Vagina (tissue), 2 donors: ENCODE measurements at regions not wholly inside any gene's neighbourhood (a gene's known extent, or its start where the extent isn't known, plus 50 kb on each side); places are given as distances from the start of the nearest gene placed in this dataset.

Experiments
- POLR2A ChIP-seq, 2 donors: fragments of 450-650 bp; IDR thresholded peaks; one replicate each; pipeline ENCODE4 v1.6.1; 2017; ENCODE audit warnings: antibody characterized with exemption in 2 of 2, mild to moderate bottlenecking in 2 of 2, moderate library complexity in 2 of 2
- POLR2AphosphoS5 ChIP-seq, 2 donors: sonication (generic); formaldehyde crosslinking; IDR thresholded peaks; one replicate each; pipeline ENCODE4 v1.9.0; 2017; ENCODE audit warnings: antibody characterized with exemption in 2 of 2, mild to moderate bottlenecking in 2 of 2, low read depth in 1 of 2; ENCODE audit not compliant: insufficient read depth in 1 of 2
- TF ChIP-seq, protein P1 (sequence below), 3 experiments: fragments of 450-650 bp in 2 of 3; fragments of 200-600 bp in 1 of 3; sonication (generic) in 1 of 3; IDR thresholded peaks; one replicate each; pipeline ENCODE4 v1.5.1; 2017 to 2019; ENCODE audit warnings: antibody characterized with exemption in 3 of 3, mild to moderate bottlenecking in 2 of 3, moderate library complexity in 2 of 3

DNA sequence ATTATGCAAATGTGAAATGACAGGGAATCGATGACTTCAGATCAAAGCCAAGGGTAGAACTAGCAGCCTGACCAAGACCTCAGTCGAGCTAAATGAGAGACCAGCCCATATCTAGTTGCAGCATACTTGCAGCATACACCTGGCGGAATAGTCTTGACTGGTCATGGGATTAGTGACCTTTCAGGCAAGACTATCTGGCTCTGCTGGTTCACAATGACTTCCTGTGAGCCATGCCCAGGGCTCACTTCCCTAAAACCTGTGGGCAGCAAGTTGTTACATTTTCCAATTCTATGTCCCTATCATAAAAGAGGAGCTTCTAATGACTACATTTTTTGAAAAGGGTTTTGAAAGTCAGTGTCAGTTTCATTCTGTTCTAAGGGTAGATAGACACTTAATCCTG, 1624.9 kb upstream of the CELF4 start:
- no peak for TF ChIP-seq POLR2A (IDR thresholded peaks at IDR 0.05)
- TF ChIP-seq, protein P1, sequence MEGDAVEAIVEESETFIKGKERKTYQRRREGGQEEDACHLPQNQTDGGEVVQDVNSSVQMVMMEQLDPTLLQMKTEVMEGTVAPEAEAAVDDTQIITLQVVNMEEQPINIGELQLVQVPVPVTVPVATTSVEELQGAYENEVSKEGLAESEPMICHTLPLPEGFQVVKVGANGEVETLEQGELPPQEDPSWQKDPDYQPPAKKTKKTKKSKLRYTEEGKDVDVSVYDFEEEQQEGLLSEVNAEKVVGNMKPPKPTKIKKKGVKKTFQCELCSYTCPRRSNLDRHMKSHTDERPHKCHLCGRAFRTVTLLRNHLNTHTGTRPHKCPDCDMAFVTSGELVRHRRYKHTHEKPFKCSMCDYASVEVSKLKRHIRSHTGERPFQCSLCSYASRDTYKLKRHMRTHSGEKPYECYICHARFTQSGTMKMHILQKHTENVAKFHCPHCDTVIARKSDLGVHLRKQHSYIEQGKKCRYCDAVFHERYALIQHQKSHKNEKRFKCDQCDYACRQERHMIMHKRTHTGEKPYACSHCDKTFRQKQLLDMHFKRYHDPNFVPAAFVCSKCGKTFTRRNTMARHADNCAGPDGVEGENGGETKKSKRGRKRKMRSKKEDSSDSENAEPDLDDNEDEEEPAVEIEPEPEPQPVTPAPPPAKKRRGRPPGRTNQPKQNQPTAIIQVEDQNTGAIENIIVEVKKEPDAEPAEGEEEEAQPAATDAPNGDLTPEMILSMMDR (IDR thresholded peaks at IDR 0.05), result no peak
- no peak for TF ChIP-seq POLR2AphosphoS5 (IDR thresholded peaks at IDR 0.05; ENCODE audit: insufficient read depth in 1 of 2, low read depth in 1 of 2)
